ENCODE measurements at regions not wholly inside any gene's neighbourhood (a gene's known extent, or its start where the extent isn't known, plus 50 kb on each side); places are given as distances from the start of the nearest gene placed in this dataset.

DNA sequence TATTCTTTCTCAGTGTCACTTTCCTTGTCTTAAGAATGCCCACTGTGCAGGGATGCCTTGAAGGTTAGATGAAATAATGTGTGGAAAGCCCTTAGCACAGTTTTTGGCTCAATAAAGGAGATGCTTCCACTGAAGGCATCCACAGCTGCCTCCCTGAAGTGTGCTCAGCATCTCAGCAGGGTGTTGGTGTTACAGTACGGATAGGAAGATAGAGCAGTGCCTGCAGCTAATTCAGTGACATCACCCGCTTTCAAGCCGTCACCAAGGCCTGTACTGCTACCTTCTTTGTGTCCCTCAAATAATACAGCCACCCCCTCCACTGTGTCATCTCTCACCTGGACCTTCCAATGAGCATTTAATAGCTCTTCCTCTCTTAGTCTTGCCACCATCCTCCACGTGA, 59.0 kb downstream of the NDUFS5 start:
- Histone ChIP-seq H3K27ac (no peak overlapping the region), H3K27me3 (peaks cover 16 to 25% (median 21%) of the 10 kb centered on the region in 3 donors), H3K4me1 (peaks cover 9 to 15% of the 10 kb centered on the region in 2 donors), H3K36me3 (no peaks in the 10 kb centered on the region), H3K4me3 (no peak overlapping the region), H3K9me3 (no peaks in the 10 kb centered on the region)
- intact Hi-C loops (cut with DNase I; ENCODE audit: low total_unique reads) (no loop called here), in situ Hi-C loops (cut with MboI; ENCODE audit: low sequenced_read_pairs in 4 of 4) (loop anchor here in 2 of 4 donors (10.0 to 25.0 kb wide), 2 partner anchors 90 to 223 kb away; partner anchors contain the start of genes MYCBP (in 2 of the 2), RRAGC (in 2 of the 2) and AKIRIN1 (in 1 of the 2))
- ATAC-seq: no peak
- TF ChIP-seq POLR2A (IDR thresholded peaks at IDR 0.05) (no peak), CTCF (IDR thresholded peaks at IDR 0.05 in 4 of 5, conservative IDR thresholded peaks at IDR 0.05 in 1 of 5) (no peak)
- DNase-seq: no peak

GRCh38 chr1:39086386-39086785, 60.2 kb downstream of the NDUFS5 start:
- DNase-seq: no peak
- Histone ChIP-seq H3K36me3 (no peaks in the 10 kb centered on the region), H3K4me3 (no peak overlapping the region), H3K9me3 (no peaks in the 10 kb centered on the region), H3K27ac (peak overlapping the region; percentile 26 to 60 (median 41)), H3K4me1 (peaks cover 21 to 25% of the 10 kb centered on the region in 2 donors), H3K27me3 (peaks cover 10 to 21% (median 17%) of the 10 kb centered on the region in 3 donors)
- ATAC-seq: no peak
- TF ChIP-seq CTCF (IDR thresholded peaks at IDR 0.05 in 4 of 5, conservative IDR thresholded peaks at IDR 0.05 in 1 of 5) (no peak), POLR2A (IDR thresholded peaks at IDR 0.05) (no peak)
- in situ Hi-C loops (cut with MboI; ENCODE audit: low sequenced_read_pairs in 4 of 4) (loop anchor here in 2 of 4 donors (10.0 to 25.0 kb wide), 2 partner anchors 92 to 224 kb away; partner anchors contain the start of genes MYCBP (in 2 of the 2), RRAGC (in 2 of the 2) and AKIRIN1 (in 1 of the 2)), intact Hi-C loops (cut with DNase I; ENCODE audit: low total_unique reads) (no loop called here)

DNA sequence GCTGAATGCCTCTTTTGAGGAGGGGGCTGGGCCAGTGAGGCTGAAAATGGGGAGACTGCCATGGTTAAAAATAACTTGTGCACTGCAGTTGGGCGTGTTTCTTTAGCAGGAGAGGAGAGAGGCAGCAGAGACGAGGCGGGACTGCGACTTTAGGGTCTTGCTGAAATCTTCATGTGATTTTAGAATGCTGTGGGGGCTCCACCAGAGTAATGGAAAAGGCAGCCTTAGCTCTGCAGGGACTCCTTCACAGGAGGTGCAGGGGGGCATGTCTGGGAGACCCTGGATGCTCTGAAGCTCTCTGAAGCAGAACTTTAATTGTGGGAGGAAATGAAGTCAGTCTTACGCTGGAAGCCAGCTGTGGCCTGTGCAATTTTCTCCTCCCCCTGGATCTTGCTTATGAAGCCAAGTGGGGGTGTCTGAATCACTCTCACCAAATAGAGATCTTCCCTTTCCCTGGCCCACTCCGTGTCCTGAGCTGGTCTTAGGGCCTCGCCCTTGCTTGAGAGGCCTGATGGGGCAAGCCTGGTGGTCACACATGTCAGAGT, 60.8 kb downstream of the NDUFS5 start:
- Histone ChIP-seq H3K4me3 (no peak overlapping the region), H3K27ac (peak overlapping the region; percentile 26 to 60 (median 41)), H3K27me3 (peaks cover 8 to 18% (median 16%) of the 10 kb centered on the region in 3 donors), H3K36me3 (no peaks in the 10 kb centered on the region), H3K4me1 (peaks cover 25 to 26% of the 10 kb centered on the region in 2 donors), H3K9me3 (no peaks in the 10 kb centered on the region)
- DNase-seq: peak in 1 of 2 donors; percentile 29
- intact Hi-C loops (cut with DNase I; ENCODE audit: low total_unique reads): no loop called here
- no peak for TF ChIP-seq POLR2A (IDR thresholded peaks at IDR 0.05)
- TF ChIP-seq CTCF (IDR thresholded peaks at IDR 0.05 in 4 of 5, conservative IDR thresholded peaks at IDR 0.05 in 1 of 5): no peak
- peak in 1 of 2 donors; percentile 36 for ATAC-seq
- in situ Hi-C loops (cut with MboI; ENCODE audit: low sequenced_read_pairs in 4 of 4): loop anchor here in 2 of 4 donors (10.0 to 25.0 kb wide), 2 partner anchors 92 to 225 kb away; partner anchors contain the start of genes MYCBP (in 2 of the 2), RRAGC (in 2 of the 2) and AKIRIN1 (in 1 of the 2)

GRCh38 chr1:39087435-39087834, 61.3 kb downstream of the NDUFS5 start:
- no peak for ATAC-seq
- DNase-seq: no peak
- no peaks in the 10 kb centered on the region for H3K9me3 ChIP-seq
- intact Hi-C loops (cut with DNase I; ENCODE audit: low total_unique reads) (no loop called here), in situ Hi-C loops (cut with MboI; ENCODE audit: low sequenced_read_pairs in 4 of 4) (loop anchor here in 2 of 4 donors (10.0 to 25.0 kb wide), 2 partner anchors 93 to 225 kb away; partner anchors contain the start of genes MYCBP (in 2 of the 2), RRAGC (in 2 of the 2) and AKIRIN1 (in 1 of the 2))
- H3K4me1 ChIP-seq: peaks cover 22 to 29% of the 10 kb centered on the region in 2 donors
- H3K4me3 ChIP-seq: no peak overlapping the region
- H3K27ac ChIP-seq: peak overlapping the region in 3 of 4 donors; percentile 5 to 60 (median 40)
- H3K27me3 ChIP-seq: peaks cover 3 to 13% (median 11%) of the 10 kb centered on the region in 3 donors
- H3K36me3 ChIP-seq: no peaks in the 10 kb centered on the region
- no peak for TF ChIP-seq CTCF (IDR thresholded peaks at IDR 0.05 in 4 of 5, conservative IDR thresholded peaks at IDR 0.05 in 1 of 5)
- TF ChIP-seq POLR2A (IDR thresholded peaks at IDR 0.05): no peak
